ENCODE measurements at regions not wholly inside any gene's neighbourhood (a gene's known extent, or its start where the extent isn't known, plus 50 kb on each side); places are given as distances from the start of the nearest gene placed in this dataset.

GRCh38 chr9:22285066-22285465 is 161.6 kb upstream of the DMRTA1 start:
- intact Hi-C loops (cut with micrococcal nuclease; ENCODE audit: unreplicated experiment), result no loop called here
- TF ChIP-seq CTCF (conservative IDR thresholded peaks at IDR 0.05), result no peak
- no peak for TF ChIP-seq EZH2 (IDR thresholded peaks at IDR 0.05; ENCODE audit: low read depth)
- Histone ChIP-seq H3K36me3 (ENCODE audit: low read depth) (no peaks in the 10 kb centered on the region), H2AFZ (no peak overlapping the region), H3K4me2 (no peak overlapping the region), H3K27ac (no peak overlapping the region), H4K20me1 (ENCODE audit: insufficient read depth) (no peaks in the 10 kb centered on the region), H3K4me1 (replicated peaks; ENCODE audit: insufficient read depth) (no peaks in the 10 kb centered on the region), H3K79me2 (ENCODE audit: low read depth) (no peaks in the 10 kb centered on the region), H3K9me3 (ENCODE audit: insufficient read depth, low read depth) (no peaks in the 10 kb centered on the region), H3K9me2 (ENCODE audit: insufficient read depth) (no peaks in the 10 kb centered on the region), H3F3A (ENCODE audit: insufficient read depth, low read depth) (no peaks in the 10 kb centered on the region), H3K4me3 (no peak overlapping the region), H3K27me3 (ENCODE audit: insufficient read depth, low read depth) (no peaks in the 10 kb centered on the region)
- BruUV-seq (replicated peaks), result no TSS peak
- POLR2A ChIA-PET (ENCODE audit: unreplicated experiment), result no interaction called here
- no peak for DNase-seq
- CTCF ChIA-PET, result no interaction called here

GRCh38 chr9:22286661-22287060 is 160.0 kb upstream of the DMRTA1 start:
- intact Hi-C loops (cut with micrococcal nuclease; ENCODE audit: unreplicated experiment), result no loop called here
- BruUV-seq (replicated peaks), result no TSS peak

GRCh38 chr9:22288661-22289060 is 158.0 kb upstream of the DMRTA1 start:
- Histone ChIP-seq H2AFZ (no peak overlapping the region), H3F3A (ENCODE audit: insufficient read depth, low read depth) (no peaks in the 10 kb centered on the region), H3K4me2 (no peak overlapping the region), H4K20me1 (ENCODE audit: insufficient read depth) (no peaks in the 10 kb centered on the region), H3K4me3 (no peak overlapping the region), H3K9me2 (ENCODE audit: insufficient read depth) (no peaks in the 10 kb centered on the region), H3K27ac (no peak overlapping the region), H3K27me3 (ENCODE audit: insufficient read depth, low read depth) (no peaks in the 10 kb centered on the region), H3K36me3 (ENCODE audit: low read depth) (no peaks in the 10 kb centered on the region), H3K9me3 (ENCODE audit: insufficient read depth, low read depth) (no peaks in the 10 kb centered on the region), H3K4me1 (replicated peaks; ENCODE audit: insufficient read depth) (no peaks in the 10 kb centered on the region), H3K79me2 (ENCODE audit: low read depth) (no peaks in the 10 kb centered on the region)
- intact Hi-C loops (cut with micrococcal nuclease; ENCODE audit: unreplicated experiment), result no loop called here
- no peak for DNase-seq
- POLR2A ChIA-PET (ENCODE audit: unreplicated experiment), result no interaction called here
- CTCF ChIA-PET, result no interaction called here
- TF ChIP-seq CTCF (conservative IDR thresholded peaks at IDR 0.05) (no peak), EZH2 (IDR thresholded peaks at IDR 0.05; ENCODE audit: low read depth) (no peak)
- no TSS peak for BruUV-seq (replicated peaks)

More at GRCh38 chr9:22286661-22287060, 160.0 kb upstream of the DMRTA1 start:
- H3K4me2 ChIP-seq, result no peak overlapping the region
- ChIA-PET CTCF (no interaction called here), POLR2A (ENCODE audit: unreplicated experiment) (no interaction called here)
- H2AFZ ChIP-seq, result no peak overlapping the region
- no peaks in the 10 kb centered on the region for H3K9me2 ChIP-seq (ENCODE audit: insufficient read depth)
- H3K79me2 ChIP-seq (ENCODE audit: low read depth), result no peaks in the 10 kb centered on the region
- H3K9me3 ChIP-seq (ENCODE audit: insufficient read depth, low read depth), result no peaks in the 10 kb centered on the region
- H4K20me1 ChIP-seq (ENCODE audit: insufficient read depth), result no peaks in the 10 kb centered on the region
- no peaks in the 10 kb centered on the region for H3K4me1 ChIP-seq (replicated peaks; ENCODE audit: insufficient read depth)
- H3K4me3 ChIP-seq, result no peak overlapping the region
- no peak for TF ChIP-seq CTCF (conservative IDR thresholded peaks at IDR 0.05)
- no peak for TF ChIP-seq EZH2 (IDR thresholded peaks at IDR 0.05; ENCODE audit: low read depth)
- H3K27me3 ChIP-seq (ENCODE audit: insufficient read depth, low read depth), result no peaks in the 10 kb centered on the region
- DNase-seq, result no peak
- no peak overlapping the region for H3K27ac ChIP-seq
- H3F3A ChIP-seq (ENCODE audit: insufficient read depth, low read depth), result no peaks in the 10 kb centered on the region
- no peaks in the 10 kb centered on the region for H3K36me3 ChIP-seq (ENCODE audit: low read depth)

Data from PC-9 (cell line).